ENCODE measurements at regions not wholly inside any gene's neighbourhood (a gene's known extent, or its start where the extent isn't known, plus 50 kb on each side); places are given as distances from the start of the nearest gene placed in this dataset.
"Not testable (repeated sequence)": the region's sequence is repeated elsewhere in the genome, so short reads cannot be mapped to it uniquely, and the experiment has no call there.

DNA sequence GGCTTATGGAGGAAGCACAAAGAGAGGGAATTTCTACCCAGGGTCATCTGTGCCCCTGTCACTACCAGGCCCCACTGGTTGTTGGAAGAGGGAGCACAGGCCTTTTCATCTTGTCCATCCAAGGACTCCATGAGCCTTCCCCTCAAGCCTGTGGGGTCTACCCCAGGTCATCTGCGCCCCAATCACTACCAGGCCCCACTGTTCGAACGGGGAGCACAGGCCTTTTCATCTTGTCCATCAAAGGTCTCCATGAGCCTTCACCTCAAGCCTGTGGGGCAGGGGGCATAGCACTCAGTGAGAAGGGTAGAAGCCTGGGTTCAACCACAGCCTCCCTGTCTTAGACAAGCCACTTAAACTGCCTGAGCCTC lies 101.5 kb upstream of the CDH5 start:
- no peak for DNase-seq

DNA sequence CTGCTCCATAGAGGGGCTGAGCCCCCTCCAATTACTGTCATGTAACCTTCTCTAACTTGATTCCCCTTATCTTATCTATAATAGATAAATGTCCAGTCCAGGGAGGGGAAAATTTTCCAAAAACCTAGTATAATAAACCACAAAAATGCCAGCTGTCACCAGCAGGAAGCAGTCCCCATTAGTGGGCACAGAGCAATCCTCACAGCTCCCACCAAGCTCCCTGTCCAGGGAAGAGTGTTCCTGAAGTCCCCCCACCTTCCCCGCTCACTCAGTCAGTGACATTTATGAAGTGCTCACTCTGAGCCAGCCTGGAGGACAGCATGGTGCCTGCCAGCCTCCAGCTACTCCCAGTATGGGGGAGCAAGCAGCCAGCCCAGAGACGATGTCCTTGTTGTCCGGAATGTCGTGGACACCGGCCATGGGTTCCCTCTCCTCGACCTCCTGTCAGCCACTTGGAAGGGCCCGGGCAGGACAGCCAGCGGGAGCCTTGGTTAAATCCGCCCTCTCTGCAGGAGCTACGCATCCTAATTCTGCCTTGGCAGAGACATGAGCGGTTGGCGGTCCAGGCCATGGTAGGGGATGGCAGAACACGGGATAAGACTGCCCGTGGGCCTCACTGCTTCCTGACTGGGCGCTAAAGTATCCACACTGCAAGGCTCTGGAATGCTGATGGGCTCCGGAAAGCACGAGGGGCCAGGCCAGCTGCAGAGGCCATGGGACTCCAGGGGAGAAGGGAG lies 102.0 kb upstream of the CDH5 start:
- DNase-seq = no peak

DNA sequence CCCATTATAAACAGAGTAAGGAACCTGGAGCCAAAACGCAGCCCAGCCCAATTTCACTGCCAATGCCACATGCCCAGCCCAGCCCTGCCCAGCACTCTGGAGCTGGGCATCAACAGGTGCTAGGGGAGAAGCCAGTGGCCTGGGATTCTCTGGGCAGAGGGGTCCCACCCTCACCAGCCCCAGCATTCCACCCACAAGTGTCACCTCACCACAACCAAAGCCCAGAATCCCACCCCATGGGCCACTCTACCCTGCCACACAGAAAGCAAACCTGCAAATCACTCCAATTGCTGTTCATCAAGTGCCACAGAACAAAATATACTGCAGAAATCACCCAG lies 102.5 kb upstream of the CDH5 start:
- DNase-seq = no peak

DNA sequence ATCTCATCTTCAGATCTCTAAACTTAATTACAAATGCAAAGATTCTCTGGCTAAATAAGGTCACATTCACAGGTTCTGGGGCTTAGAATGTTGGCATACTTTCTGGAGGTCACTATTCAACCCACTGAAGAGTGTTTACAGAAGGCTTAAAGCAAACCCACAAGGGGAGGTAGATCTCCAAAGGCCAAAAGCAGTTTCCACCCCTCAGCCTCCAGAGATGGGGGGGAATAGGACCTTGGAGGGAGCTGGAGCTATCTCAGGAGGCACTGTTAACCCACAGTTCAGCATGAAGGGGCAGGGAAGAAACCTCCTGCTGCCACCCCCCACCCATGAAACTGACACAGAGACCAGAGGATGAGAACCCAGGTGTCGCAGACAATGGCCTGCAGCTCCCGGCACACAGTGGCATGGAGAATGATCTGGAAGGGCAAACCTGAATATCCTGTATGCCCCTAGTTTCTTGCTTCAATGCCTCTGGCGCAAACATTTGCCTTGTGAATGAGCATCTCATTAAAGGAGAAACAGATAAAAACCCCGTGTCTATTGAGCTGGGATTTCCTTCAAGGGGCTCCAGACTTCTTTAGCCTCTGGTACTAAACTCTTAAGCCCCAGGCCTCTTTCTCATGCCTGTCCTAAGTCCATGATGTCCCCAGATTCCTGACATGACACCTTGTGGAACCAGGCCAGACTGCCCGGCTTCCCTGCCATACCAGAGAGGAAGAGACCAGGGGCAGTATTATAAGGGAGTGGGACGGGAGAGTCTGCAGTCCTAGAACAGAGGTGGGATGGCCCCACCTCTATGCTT lies 103.1 kb upstream of the CDH5 start:
- no peak for DNase-seq

GRCh38 chr16:66262253-66263167 lies 104.0 kb upstream of the CDH5 start:
- no peak for DNase-seq

DNA sequence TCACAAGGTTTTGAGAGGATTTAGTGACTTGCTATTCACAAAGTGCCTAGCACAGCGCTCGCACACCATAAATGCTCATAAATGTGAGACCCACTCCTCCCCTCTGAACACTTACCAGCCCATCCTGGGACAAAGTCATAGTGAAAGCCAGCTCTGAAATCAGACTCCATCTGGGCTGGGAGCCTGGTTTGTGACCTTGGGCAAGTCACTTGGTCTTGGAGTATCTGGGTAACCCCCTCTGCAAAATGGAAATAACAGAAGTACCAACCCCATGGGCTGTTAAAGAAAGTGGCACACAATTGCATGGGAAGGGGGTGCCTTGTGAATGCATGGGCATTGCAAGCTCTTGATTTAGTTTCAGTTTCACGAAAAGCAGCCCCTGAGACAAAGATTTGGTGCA lies 104.7 kb upstream of the CDH5 start:
- DNase-seq = no peak

DNA sequence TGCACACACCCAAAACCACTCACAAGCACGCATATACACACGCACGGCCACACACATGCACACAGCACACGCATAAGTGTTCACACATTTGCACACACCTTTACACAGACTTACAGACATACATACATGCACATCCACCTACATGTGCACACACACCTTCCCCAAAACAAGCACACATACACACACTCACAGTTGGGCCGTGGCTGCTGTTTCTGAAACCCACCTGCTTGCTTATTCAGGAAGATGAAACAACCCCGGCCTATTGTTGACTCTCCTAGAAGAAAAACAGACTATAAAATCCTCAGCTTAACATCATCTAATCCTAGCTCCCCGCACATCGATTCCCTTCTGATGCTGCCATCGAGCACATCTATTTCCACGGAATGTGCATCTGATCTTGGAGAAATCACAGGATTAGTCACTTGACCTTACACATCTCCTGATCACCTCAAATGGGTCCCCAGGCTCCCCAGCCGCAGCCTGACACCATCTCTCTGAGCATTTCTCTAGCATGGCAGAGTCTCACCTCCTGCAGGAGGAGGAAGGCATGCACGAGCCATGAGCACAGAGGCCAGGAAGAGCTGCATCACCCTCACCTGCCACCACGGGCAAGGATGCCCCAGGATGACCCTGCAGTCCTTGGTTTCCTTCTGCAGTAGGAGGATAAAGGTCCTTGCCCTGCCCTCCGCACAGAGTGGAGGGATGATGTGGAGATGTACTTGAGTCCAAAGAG lies 105.8 kb upstream of the CDH5 start:
- DNase-seq = no peak

DNA sequence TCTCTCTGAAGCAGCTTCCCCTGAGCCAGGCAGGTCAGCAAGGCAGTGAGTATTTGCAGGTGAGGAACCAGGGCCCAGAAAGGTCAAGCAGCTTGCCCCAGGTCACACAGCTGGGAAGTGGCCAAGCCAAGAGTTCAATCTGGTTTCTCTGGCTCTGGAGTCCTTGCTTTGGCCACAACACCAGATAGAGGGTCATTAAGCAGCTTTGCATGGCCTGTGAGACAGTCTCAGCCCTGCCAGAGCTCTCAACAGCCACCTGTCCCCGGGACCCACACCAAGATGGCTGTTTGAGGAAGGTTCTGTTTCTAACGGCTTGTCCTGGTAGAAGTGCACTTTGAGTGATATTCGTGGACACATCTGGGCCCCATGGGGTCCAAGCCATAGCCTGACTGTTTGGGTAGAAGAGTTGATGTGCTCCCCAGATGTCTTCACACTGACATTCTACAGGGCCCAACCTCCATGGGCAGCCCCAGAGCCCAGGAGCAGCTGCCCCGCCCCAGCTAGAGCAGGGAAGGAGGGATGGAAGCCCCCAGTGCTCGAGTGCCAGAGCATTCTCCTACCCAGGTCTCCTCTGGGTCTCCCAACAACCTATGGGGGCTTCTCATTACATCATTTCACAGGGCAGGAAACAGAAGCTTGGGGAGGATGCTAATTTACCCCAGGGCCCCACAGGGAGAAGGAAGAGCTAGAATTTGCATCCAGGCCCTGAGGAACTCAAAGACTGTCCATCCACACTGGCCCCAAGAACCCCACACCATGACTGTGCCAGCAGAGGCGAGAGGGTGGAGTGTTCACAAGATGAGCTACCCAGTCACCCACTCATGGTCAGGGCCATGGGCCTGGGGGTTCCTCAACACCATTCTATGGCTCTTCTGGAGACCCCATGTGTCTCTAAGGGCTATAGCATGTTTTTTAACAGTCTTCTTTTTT lies 107.3 kb upstream of the CDH5 start:
- no peak for DNase-seq

DNA sequence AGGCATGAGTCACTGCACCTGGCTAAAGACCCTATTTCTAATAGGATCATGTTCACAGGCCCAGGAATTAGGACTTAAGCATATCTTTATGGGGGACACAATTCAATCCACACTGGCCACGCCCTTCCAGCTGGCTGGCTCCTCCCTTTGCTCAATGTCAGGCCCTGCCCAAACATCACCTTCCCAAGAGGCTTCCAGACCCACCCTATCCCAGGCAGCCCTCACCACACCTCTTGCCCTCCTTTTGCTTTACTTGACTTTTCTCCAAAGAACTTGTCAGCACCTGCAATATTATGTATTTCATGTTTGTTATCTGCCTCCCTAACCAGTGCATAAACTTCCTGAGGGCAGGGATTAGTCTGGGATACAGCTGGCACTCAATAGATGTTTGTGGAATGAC lies 109.6 kb upstream of the CDH5 start:
- no peak for DNase-seq

DNA sequence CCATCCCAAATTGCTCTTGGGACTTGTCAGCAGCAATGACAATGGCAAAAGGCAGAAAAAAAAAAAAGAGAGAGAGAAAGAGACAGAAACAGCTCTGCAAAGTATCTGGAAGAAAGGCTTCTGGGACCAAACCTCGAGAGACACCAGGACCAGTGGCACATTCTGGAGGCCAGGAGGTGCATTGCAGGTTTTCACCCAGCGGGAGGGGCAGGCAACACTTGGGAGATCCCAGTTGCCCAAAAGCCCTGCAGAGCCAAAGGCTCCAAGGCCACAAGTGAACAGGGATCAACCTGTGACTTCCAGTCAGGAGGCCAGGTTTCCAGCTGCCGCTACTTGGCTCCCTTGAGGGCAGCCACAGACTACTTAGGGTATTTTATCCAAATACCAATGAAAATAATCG lies 110.8 kb upstream of the CDH5 start:
- DNase-seq = no peak

DNA sequence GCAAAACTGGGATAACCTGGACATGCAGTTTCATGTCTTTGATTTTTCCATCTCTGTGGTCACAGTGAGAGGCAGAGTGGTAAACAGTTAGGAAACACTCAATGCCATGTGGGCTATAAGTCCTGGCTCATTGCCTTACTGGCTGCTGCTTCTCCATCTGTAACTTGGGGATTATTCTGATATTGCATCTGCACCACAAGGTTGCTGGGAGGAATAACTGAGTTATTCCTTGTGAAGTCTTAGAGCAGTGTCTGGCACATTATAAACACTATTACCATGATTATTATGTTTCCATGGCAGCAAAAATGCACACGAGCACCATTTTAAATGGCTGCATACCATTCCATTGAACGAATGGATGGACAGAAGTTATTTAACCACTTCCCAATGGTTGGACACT lies 111.7 kb upstream of the CDH5 start:
- DNase-seq = no peak

DNA sequence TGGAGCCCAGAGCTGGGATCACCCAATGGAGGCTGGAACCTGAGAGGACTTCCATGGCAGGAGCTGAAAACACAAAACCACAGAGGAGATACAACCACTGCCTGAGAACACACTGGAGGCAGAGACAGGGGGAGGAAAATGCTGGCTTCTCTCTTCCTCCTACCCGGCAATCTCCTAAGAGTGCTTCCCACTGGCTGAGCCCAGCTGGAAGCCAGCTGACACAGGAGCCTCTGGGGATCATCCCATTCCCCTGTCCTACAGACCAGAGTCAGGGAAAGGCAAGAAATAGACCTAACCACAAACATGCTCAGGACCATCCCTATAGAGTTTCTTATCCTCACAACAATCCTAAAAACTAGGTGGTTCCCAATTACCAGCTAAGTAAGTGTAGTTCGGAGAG lies 112.4 kb upstream of the CDH5 start:
- no peak for DNase-seq

DNA sequence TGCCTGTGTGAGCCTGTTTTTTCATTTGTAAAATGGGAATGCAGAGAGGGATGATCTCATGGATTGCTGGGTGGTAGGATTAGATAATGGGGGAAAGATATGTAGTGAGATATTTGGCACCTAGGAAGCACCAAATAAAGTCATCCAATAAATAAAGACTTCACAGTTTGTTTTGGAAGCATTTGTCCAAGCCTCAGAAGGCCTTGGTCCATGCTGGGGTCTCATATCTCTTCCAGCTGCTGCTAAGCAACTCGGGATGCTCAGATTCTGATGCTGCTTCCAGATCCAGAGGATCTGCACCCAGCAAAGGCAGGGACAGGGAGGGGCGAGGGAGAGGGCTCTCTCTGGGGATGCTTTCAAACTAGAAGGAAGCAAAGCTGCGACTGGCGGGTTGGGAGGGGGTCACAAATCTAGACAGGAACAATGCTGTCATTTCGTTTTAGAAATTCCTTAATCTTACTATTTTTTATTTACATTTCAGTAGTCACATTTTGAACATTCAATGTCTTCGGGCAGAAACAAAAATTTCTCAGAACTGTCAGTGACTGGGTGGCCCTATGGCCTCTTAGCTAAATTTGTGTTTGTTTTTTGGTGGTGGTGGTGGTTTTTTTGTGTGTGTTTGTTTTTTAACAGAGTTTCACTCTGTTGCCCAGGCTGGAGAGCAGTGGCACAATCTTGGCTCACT lies 114.9 kb upstream of the CDH5 start:
- no peak for DNase-seq

- no peak for DNase-seq
Measured at GRCh38 chr16:66250686-66251431, 115.6 kb upstream of the CDH5 start.

- no peak for DNase-seq
Measured at GRCh38 chr16:66247516-66248481, 118.7 kb upstream of the CDH5 start.

GRCh38 chr16:66245868-66246267 lies 120.6 kb upstream of the CDH5 start:
- DNase-seq = no peak

- DNase-seq = no peak
Measured at GRCh38 chr16:66245072-66245471, 121.4 kb upstream of the CDH5 start.

- DNase-seq = no peak
Measured at GRCh38 chr16:66242672-66243071, 123.8 kb upstream of the CDH5 start.

DNA sequence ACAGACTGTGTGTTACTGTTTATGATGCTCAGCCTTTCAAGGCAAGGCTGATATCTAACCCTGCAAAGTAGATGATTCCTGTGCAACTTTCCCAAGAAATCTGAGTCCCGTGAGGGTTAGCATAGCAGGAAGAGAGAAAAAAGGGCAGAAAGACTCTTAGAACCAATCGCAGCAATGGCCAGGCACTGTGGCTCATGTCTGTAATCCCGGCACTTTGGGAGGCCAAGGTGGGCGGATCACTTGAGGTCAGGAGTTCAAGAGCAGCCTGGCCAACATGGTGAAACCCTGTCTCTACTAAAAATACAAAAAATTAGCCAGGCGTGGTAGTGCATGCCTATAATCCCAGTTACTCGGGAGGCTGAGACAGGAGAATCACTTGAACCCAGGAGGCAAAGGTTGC lies 124.3 kb upstream of the CDH5 start:
- DNase-seq = not testable (repeated sequence)
